CD4-positive, alpha-beta T cell (primary cell): ENCODE measurements at regions not wholly inside any gene's neighbourhood (a gene's known extent, or its start where the extent isn't known, plus 50 kb on each side); places are given as distances from the start of the nearest gene placed in this dataset.
A peak's percentile ranks its signal among the peaks of the same experiment; 100 is the strongest.

Experiments used
- ATAC-seq: fragments of 200-7000 bp; cut with Tn5 transposase; one replicate; pipeline ENCODE4 v1.10.0; 2022; ENCODE audit warnings: mild to moderate bottlenecking; ENCODE audit not compliant: poor library complexity
- CTCF ChIA-PET: fragments of 350-600 bp; sonication (Branson Sonifier 250); formaldehyde crosslinking; loops from one replicate; lab custom pipeline; 2021; ENCODE audit warnings: antibody characterized with exemption, inconsistent platforms; lab: Charles Lee
- POLR2A ChIA-PET: fragments of 350-600 bp; sonication (Branson Sonifier 250); formaldehyde crosslinking; loops from one replicate; lab custom pipeline; 2021; ENCODE audit warnings: antibody characterized with exemption, inconsistent platforms; lab: Charles Lee
- DNase-seq, 14 experiments: peaks; one replicate each; pipeline ENCODE4 v3.0.0-alpha.2; 2013 to 2020; ENCODE audit warnings: mixed read lengths in 2 of 14
- H3K27ac ChIP-seq, 2 donors: one replicate each; pipeline versions ENCODE4 v1.5.1 to v1.7.0; 2013; ENCODE audit warnings: low read length in 2 of 2, low read depth in 1 of 2, mild to moderate bottlenecking in 1 of 2
- H3K27me3 ChIP-seq, 2 experiments: 1 replicate in 1 of 2; 2 replicates in 1 of 2; pipeline versions ENCODE4 v1.6.1 to v1.7.0; 2013; ENCODE audit warnings: low read length in 2 of 2, control low read depth in 1 of 2, mild to moderate bottlenecking in 1 of 2, moderate library complexity in 1 of 2; ENCODE audit not compliant: insufficient read depth in 2 of 2, control insufficient read depth in 1 of 2
- H3K36me3 ChIP-seq: one replicate; pipeline ENCODE4 v1.6.1; 2013; ENCODE audit warnings: low read length, control low read depth; ENCODE audit not compliant: insufficient read depth
- H3K4me1 ChIP-seq: one replicate; pipeline ENCODE4 v1.6.1; 2013; ENCODE audit warnings: low read length, control low read depth; ENCODE audit not compliant: insufficient read depth
- H3K4me3 ChIP-seq: one replicate; pipeline ENCODE4 v1.5.1; 2013; ENCODE audit warnings: mild to moderate bottlenecking, low read length, moderate library complexity
- H3K9me3 ChIP-seq, 2 experiments: 1 replicate in 1 of 2; 2 replicates in 1 of 2; pipeline versions ENCODE4 v1.6.1 to v1.7.0; 2013; ENCODE audit warnings: low read length in 2 of 2, mild to moderate bottlenecking in 2 of 2, control low read depth in 1 of 2, moderate library complexity in 1 of 2; ENCODE audit not compliant: control insufficient read depth in 1 of 2, insufficient read depth in 1 of 2
- H3K27ac Mint-ChIP-seq: one replicate; pipeline ENCODE4 v1.8.0; 2020; ENCODE audit warnings: mixed read lengths
- H3K27me3 Mint-ChIP-seq: one replicate; pipeline ENCODE4 v1.8.0; 2021; ENCODE audit warnings: mixed read lengths
- H3K36me3 Mint-ChIP-seq: one replicate; pipeline ENCODE4 v1.8.0; 2021; ENCODE audit warnings: low read depth, mixed read lengths
- H3K4me1 Mint-ChIP-seq: one replicate; pipeline ENCODE4 v1.8.0; 2021; ENCODE audit warnings: low read depth, mixed read lengths
- H3K4me3 Mint-ChIP-seq: one replicate; pipeline ENCODE4 v1.8.0; 2020; ENCODE audit warnings: mild to moderate bottlenecking, mixed read lengths
- H3K9me3 Mint-ChIP-seq: one replicate; pipeline ENCODE4 v1.8.0; 2020; ENCODE audit warnings: mixed read lengths
- intact Hi-C, 2 experiments: fragments of 100-400 bp; cut with DNase I in 1 of 2; cut with micrococcal nuclease in 1 of 2; formaldehyde crosslinking; loops; one replicate each; pipeline versions ENCODE4 v1.15.1 to v1.9.0; 2023 to 2025; cut with DNase I, micrococcal nuclease
- TF ChIP-seq, protein P1 (sequence below): fragments of 200-600 bp; IDR thresholded peaks from one replicate; pipeline ENCODE4 v1.8.0; 2022; ENCODE audit warnings: antibody characterized with exemption, mild to moderate bottlenecking

GRCh38 chr6:169832247-169832948, 81.0 kb downstream of the ERMARD start:
- TF ChIP-seq, protein P1, sequence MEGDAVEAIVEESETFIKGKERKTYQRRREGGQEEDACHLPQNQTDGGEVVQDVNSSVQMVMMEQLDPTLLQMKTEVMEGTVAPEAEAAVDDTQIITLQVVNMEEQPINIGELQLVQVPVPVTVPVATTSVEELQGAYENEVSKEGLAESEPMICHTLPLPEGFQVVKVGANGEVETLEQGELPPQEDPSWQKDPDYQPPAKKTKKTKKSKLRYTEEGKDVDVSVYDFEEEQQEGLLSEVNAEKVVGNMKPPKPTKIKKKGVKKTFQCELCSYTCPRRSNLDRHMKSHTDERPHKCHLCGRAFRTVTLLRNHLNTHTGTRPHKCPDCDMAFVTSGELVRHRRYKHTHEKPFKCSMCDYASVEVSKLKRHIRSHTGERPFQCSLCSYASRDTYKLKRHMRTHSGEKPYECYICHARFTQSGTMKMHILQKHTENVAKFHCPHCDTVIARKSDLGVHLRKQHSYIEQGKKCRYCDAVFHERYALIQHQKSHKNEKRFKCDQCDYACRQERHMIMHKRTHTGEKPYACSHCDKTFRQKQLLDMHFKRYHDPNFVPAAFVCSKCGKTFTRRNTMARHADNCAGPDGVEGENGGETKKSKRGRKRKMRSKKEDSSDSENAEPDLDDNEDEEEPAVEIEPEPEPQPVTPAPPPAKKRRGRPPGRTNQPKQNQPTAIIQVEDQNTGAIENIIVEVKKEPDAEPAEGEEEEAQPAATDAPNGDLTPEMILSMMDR = no peak
- Mint-ChIP-seq H3K27ac (no peak overlapping the region), H3K36me3 (no peaks in the 10 kb centered on the region), H3K9me3 (no peaks in the 10 kb centered on the region), H3K4me3 (no peak overlapping the region), H3K4me1 (no peaks in the 10 kb centered on the region), H3K27me3 (peaks cover 60% of the 10 kb centered on the region)
- ChIA-PET POLR2A (no interaction called here), CTCF (interaction anchor here (0.6 to 1.8 kb wide), 7 partner anchors 11 to 722 kb away, joined by 3 to 12 read pairs (median 4); partner anchors contain the start of gene TBP)
- intact Hi-C loops = loop anchor here in 1 of 2 experiments (10.0 kb wide), 1 partner anchor 102 kb away; no protein-coding TSS in a partner anchor
- Histone ChIP-seq H3K36me3 (no peaks in the 10 kb centered on the region), H3K4me1 (peaks cover 6% of the 10 kb centered on the region), H3K27me3 (peaks cover 13 to 18% of the 10 kb centered on the region in 2 experiments), H3K4me3 (no peak overlapping the region), H3K27ac (no peak overlapping the region), H3K9me3 (no peaks in the 10 kb centered on the region)
- no peak for ATAC-seq
- no peak for DNase-seq

GRCh38 chr6:169831450-169832246, 80.2 kb downstream of the ERMARD start:
- TF ChIP-seq, protein P1 = peak; percentile 82
- ChIA-PET CTCF (interaction anchor here (0.6 to 1.8 kb wide), 7 partner anchors 12 to 723 kb away, joined by 3 to 12 read pairs (median 4); partner anchors contain the start of gene TBP), POLR2A (no interaction called here)
- peak; percentile 42 to 81 (median 64) for DNase-seq
- Mint-ChIP-seq H3K4me3 (no peak overlapping the region), H3K36me3 (no peaks in the 10 kb centered on the region), H3K4me1 (no peaks in the 10 kb centered on the region), H3K27me3 (peaks cover 61% of the 10 kb centered on the region), H3K27ac (no peak overlapping the region), H3K9me3 (no peaks in the 10 kb centered on the region)
- H3K4me3 ChIP-seq = no peak overlapping the region
- H3K27me3 ChIP-seq = peaks cover 13 to 18% of the 10 kb centered on the region in 2 experiments
- peaks cover 6% of the 10 kb centered on the region for H3K4me1 ChIP-seq
- ATAC-seq = peak; percentile 48
- H3K27ac ChIP-seq = no peak overlapping the region
- peaks cover 0 to 3% of the 10 kb centered on the region in 2 experiments for H3K9me3 ChIP-seq
- intact Hi-C loops = loop anchor here (1.0 to 10.0 kb wide), 3 partner anchors 103 to 686 kb away; no protein-coding TSS in a partner anchor
- no peaks in the 10 kb centered on the region for H3K36me3 ChIP-seq
